Esophagus (tissue), 2 donors: ENCODE measurements at regions not wholly inside any gene's neighbourhood (a gene's known extent, or its start where the extent isn't known, plus 50 kb on each side); places are given as distances from the start of the nearest gene placed in this dataset.
"Not testable (repeated sequence)": the region's sequence is repeated elsewhere in the genome, so short reads cannot be mapped to it uniquely, and the experiment has no call there.

Experiments
- H3K27ac ChIP-seq, 2 donors: one replicate each; pipeline ENCODE4 v1.5.1; 2013; ENCODE audit warnings: low read depth in 2 of 2, mild to moderate bottlenecking in 2 of 2, inconsistent platforms in 1 of 2, low read length in 1 of 2, moderate library complexity in 1 of 2
- H3K27me3 ChIP-seq, 2 donors: one replicate each; pipeline ENCODE4 v1.6.1; 2013; ENCODE audit warnings: low read length in 2 of 2, control low read depth in 1 of 2, mild to moderate bottlenecking in 1 of 2; ENCODE audit not compliant: insufficient read depth in 2 of 2, control insufficient read depth in 1 of 2
- H3K36me3 ChIP-seq, 2 donors: one replicate each; pipeline ENCODE4 v1.6.1; 2013; ENCODE audit warnings: low read length in 1 of 2; ENCODE audit not compliant: control insufficient read depth in 2 of 2, insufficient read depth in 2 of 2
- H3K4me1 ChIP-seq, 2 donors: one replicate each; pipeline ENCODE4 v1.6.1; 2013; ENCODE audit warnings: low read length in 1 of 2; ENCODE audit not compliant: control insufficient read depth in 2 of 2, insufficient read depth in 2 of 2
- H3K4me3 ChIP-seq, 2 donors: one replicate each; pipeline ENCODE4 v1.5.1; 2013; ENCODE audit warnings: low read length in 2 of 2, mild to moderate bottlenecking in 2 of 2, low read depth in 1 of 2, moderate library complexity in 1 of 2
- H3K9me3 ChIP-seq, 2 donors: one replicate each; pipeline ENCODE4 v1.6.1; 2013; ENCODE audit warnings: mild to moderate bottlenecking in 2 of 2, low read depth in 1 of 2, low read length in 1 of 2, moderate library complexity in 1 of 2; ENCODE audit not compliant: control insufficient read depth in 2 of 2, insufficient read depth in 1 of 2
- WGBS, 2 donors: extraction: QIAGEN DNeasy Blood & Tissue Kit; methylation state at CpG; one replicate each; pipeline ENCODE4 v1.1.7; 2013; 5-methylcytosine and 5-hydroxymethylcytosine counted together
- donor health status: healthy with polysubstance abuse.
- donor health status: Bipolar disorder and iron deficiency.

- Histone ChIP-seq H3K27me3 (no peaks in the 10 kb centered on the region), H3K27ac (no peak overlapping the region), H3K4me3 (no peak overlapping the region), H3K9me3 (peaks cover 7 to 12% of the 10 kb centered on the region in 2 donors), H3K4me1 (no peaks in the 10 kb centered on the region), H3K36me3 (no peaks in the 10 kb centered on the region)
- 75 to 94% methylated on average over 1 of the region's 1 CpG for WGBS, 2 donors
Measured at GRCh38 chr3:19825193-19825592, 108.8 kb downstream of the EFHB start.

- H3K36me3 ChIP-seq, result no peaks in the 10 kb centered on the region
- no peak overlapping the region for H3K27ac ChIP-seq
- WGBS, 2 donors, result 88 to 89% methylated on average over 4 of the region's 4 CpGs
- H3K4me3 ChIP-seq, result no peak overlapping the region
- peaks cover 7 to 12% of the 10 kb centered on the region in 2 donors for H3K9me3 ChIP-seq
- no peaks in the 10 kb centered on the region for H3K4me1 ChIP-seq
- no peaks in the 10 kb centered on the region for H3K27me3 ChIP-seq
Measured at GRCh38 chr3:19822805-19823204, 111.2 kb downstream of the EFHB start.

GRCh38 chr3:19816631-19817030 lies 117.4 kb downstream of the EFHB start:
- 38 to 54% methylated on average over 1 of the region's 1 CpG for WGBS, 2 donors

GRCh38 chr3:19815805-19816204 lies 118.2 kb downstream of the EFHB start:
- WGBS, 2 donors, result 42 to 62% methylated on average over 1 of the region's 1 CpG
- Histone ChIP-seq H3K36me3 (no peaks in the 10 kb centered on the region), H3K27ac (no peak overlapping the region), H3K4me3 (no peak overlapping the region), H3K4me1 (no peaks in the 10 kb centered on the region), H3K9me3 (no peaks in the 10 kb centered on the region), H3K27me3 (no peaks in the 10 kb centered on the region)

More at GRCh38 chr3:19816631-19817030, 117.4 kb downstream of the EFHB start:
- H3K36me3 ChIP-seq, result no peaks in the 10 kb centered on the region
- no peaks in the 10 kb centered on the region for H3K4me1 ChIP-seq
- peaks cover 0 to 1% of the 10 kb centered on the region in 2 donors for H3K9me3 ChIP-seq
- no peaks in the 10 kb centered on the region for H3K27me3 ChIP-seq
- H3K27ac ChIP-seq, result no peak overlapping the region
- H3K4me3 ChIP-seq, result no peak overlapping the region

- H3K27me3 ChIP-seq, H3K27ac ChIP-seq, H3K4me1 ChIP-seq, H3K4me3 ChIP-seq, H3K36me3 ChIP-seq, H3K9me3 ChIP-seq: not testable (repeated sequence)
- WGBS, 2 donors, result 79 to 86% methylated on average over 7 of the region's 7 CpGs
Measured at GRCh38 chr3:19813743-19814142, 120.3 kb downstream of the EFHB start.

- Histone ChIP-seq H3K36me3 (no peaks in the 10 kb centered on the region), H3K27ac (no peak overlapping the region), H3K27me3 (no peaks in the 10 kb centered on the region), H3K9me3 (no peaks in the 10 kb centered on the region), H3K4me1 (no peaks in the 10 kb centered on the region), H3K4me3 (no peak overlapping the region)
- 49 to 52% methylated on average over 3 of the region's 3 CpGs for WGBS, 2 donors
Measured at GRCh38 chr3:19811689-19812088, 122.3 kb downstream of the EFHB start.

- H3K4me3 ChIP-seq, result no peak overlapping the region
- H3K4me1 ChIP-seq, result no peaks in the 10 kb centered on the region
- H3K36me3 ChIP-seq, result no peaks in the 10 kb centered on the region
- H3K27me3 ChIP-seq, result no peaks in the 10 kb centered on the region
- 54 to 57% methylated on average over 3 of the region's 3 CpGs for WGBS, 2 donors
- H3K27ac ChIP-seq, result no peak overlapping the region
- peaks cover 3 to 5% of the 10 kb centered on the region in 2 donors for H3K9me3 ChIP-seq
Measured at GRCh38 chr3:19808834-19809233, 125.2 kb downstream of the EFHB start.

GRCh38 chr3:19799887-19800286 lies 134.1 kb downstream of the EFHB start:
- Histone ChIP-seq H3K36me3 (no peaks in the 10 kb centered on the region), H3K4me1 (no peaks in the 10 kb centered on the region), H3K9me3 (peaks cover 10 to 14% of the 10 kb centered on the region in 2 donors), H3K4me3 (no peak overlapping the region), H3K27ac (no peak overlapping the region), H3K27me3 (no peaks in the 10 kb centered on the region)

GRCh38 chr3:19799115-19799514 lies 134.9 kb downstream of the EFHB start:
- H3K36me3 ChIP-seq, result no peaks in the 10 kb centered on the region
- H3K27ac ChIP-seq, result no peak overlapping the region
- H3K4me3 ChIP-seq, result no peak overlapping the region
- H3K9me3 ChIP-seq, result peaks cover 7 to 13% of the 10 kb centered on the region in 2 donors
- H3K4me1 ChIP-seq, result no peaks in the 10 kb centered on the region
- H3K27me3 ChIP-seq, result no peaks in the 10 kb centered on the region

GRCh38 chr3:19798324-19798723 lies 135.7 kb downstream of the EFHB start:
- Histone ChIP-seq H3K36me3 (no peaks in the 10 kb centered on the region), H3K27ac (no peak overlapping the region), H3K4me3 (no peak overlapping the region), H3K27me3 (no peaks in the 10 kb centered on the region), H3K4me1 (no peaks in the 10 kb centered on the region), H3K9me3 (peaks cover under 1 to 6% of the 10 kb centered on the region in 2 donors)
- WGBS, 2 donors, result 68 to 70% methylated on average over 2 of the region's 2 CpGs
